RWPE2 (cell line): ENCODE measurements at regions not wholly inside any gene's neighbourhood (a gene's known extent, or its start where the extent isn't known, plus 50 kb on each side); places are given as distances from the start of the nearest gene placed in this dataset.

Source experiments
- ATAC-seq: fragments of 200-7000 bp; cut with Tn5 transposase; 3 replicates; pipeline ENCODE4 v1.9.1; 2021; ENCODE audit warnings: low read depth
- DNase-seq: peaks from one replicate; pipeline ENCODE4 v3.0.0-alpha.2; 2020; ENCODE audit warnings: low spot score
- H3K27ac ChIP-seq: fragments of 450-650 bp; 2 replicates; pipeline ENCODE4 v1.5.1; 2017; ENCODE audit warnings: mild to moderate bottlenecking; ENCODE audit not compliant: poor library complexity, severe bottlenecking
- H3K27me3 ChIP-seq: fragments of 250-450 bp; sonication (Bioruptor Pico); 2 replicates; pipeline ENCODE4 v1.5.1; 2021; ENCODE audit warnings: mild to moderate bottlenecking, moderate library complexity; ENCODE audit not compliant: insufficient read depth, poor library complexity, severe bottlenecking
- H3K36me3 ChIP-seq: fragments of 250-450 bp; sonication (Bioruptor Pico); 2 replicates; pipeline ENCODE4 v1.5.1; 2020; ENCODE audit warnings: low read depth, mild to moderate bottlenecking, moderate library complexity
- H3K4me1 ChIP-seq: fragments of 250-450 bp; sonication (Bioruptor Pico); 2 replicates; pipeline ENCODE4 v1.5.1; 2021; ENCODE audit warnings: mild to moderate bottlenecking, moderate library complexity; ENCODE audit not compliant: insufficient read depth, poor library complexity, severe bottlenecking
- H3K4me3 ChIP-seq: fragments of 250-450 bp; sonication (Bioruptor Pico); 2 replicates; pipeline ENCODE4 v1.5.1; 2021; ENCODE audit warnings: mild to moderate bottlenecking, moderate library complexity; ENCODE audit not compliant: severe bottlenecking
- H3K9me3 ChIP-seq: fragments of 250-450 bp; sonication (Bioruptor Pico); 2 replicates; pipeline ENCODE4 v1.5.1; 2021; ENCODE audit warnings: mild to moderate bottlenecking, moderate library complexity; ENCODE audit not compliant: severe bottlenecking
- TF ChIP-seq, protein P1 (sequence below): fragments of 450-650 bp; IDR thresholded peaks from one replicate; pipeline ENCODE4 v1.5.1; 2017; ENCODE audit warnings: mild to moderate bottlenecking, moderate library complexity; ENCODE audit not compliant: poor library complexity, severe bottlenecking

DNA sequence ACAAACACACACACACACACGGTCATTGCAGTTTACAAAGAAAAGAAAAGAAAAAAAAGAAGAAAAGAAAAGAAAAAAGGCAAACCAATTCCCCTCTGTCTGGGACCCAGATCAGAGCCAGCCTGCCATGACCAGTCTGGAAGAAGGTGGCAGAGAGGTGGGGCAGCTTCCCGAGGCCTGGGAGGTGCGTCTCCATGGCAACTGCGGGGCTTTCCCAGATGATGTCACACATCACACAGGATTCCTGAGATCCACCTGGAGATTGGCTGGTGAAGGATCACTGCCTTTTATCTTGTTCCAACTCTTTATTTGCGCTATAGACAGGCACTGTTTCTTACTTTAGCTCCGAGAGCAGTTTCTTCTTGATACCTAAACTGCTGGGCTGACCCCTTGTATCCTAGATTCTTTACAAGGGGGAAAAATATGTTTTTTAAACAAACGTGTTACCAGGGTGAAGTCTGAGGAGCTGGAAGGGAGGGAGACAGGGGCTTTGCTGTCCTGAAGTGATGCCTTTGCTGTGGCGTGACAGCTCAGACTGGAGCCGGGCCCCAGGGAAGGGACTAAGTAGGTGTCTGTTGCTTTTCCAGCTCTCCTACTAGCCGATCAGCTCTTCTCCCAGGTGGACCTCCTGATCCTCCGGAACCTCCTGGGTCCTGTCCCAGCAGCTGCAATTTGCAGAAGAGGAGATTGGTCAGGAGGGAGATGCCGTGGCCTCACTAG, 298.5 kb downstream of the KLF6 start:
- DNase-seq (peak; percentile 94), ATAC-seq (peak; percentile 87)
- Histone ChIP-seq H3K4me3 (no peak overlapping the region), H3K4me1 (peaks cover 9% of the 10 kb centered on the region), H3K36me3 (no peaks in the 10 kb centered on the region), H3K27me3 (no peaks in the 10 kb centered on the region), H3K27ac (no peak overlapping the region), H3K9me3 (no peaks in the 10 kb centered on the region)
- TF ChIP-seq, protein P1, sequence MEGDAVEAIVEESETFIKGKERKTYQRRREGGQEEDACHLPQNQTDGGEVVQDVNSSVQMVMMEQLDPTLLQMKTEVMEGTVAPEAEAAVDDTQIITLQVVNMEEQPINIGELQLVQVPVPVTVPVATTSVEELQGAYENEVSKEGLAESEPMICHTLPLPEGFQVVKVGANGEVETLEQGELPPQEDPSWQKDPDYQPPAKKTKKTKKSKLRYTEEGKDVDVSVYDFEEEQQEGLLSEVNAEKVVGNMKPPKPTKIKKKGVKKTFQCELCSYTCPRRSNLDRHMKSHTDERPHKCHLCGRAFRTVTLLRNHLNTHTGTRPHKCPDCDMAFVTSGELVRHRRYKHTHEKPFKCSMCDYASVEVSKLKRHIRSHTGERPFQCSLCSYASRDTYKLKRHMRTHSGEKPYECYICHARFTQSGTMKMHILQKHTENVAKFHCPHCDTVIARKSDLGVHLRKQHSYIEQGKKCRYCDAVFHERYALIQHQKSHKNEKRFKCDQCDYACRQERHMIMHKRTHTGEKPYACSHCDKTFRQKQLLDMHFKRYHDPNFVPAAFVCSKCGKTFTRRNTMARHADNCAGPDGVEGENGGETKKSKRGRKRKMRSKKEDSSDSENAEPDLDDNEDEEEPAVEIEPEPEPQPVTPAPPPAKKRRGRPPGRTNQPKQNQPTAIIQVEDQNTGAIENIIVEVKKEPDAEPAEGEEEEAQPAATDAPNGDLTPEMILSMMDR, result peak; percentile 24

- Histone ChIP-seq H3K27ac (no peak overlapping the region), H3K9me3 (no peaks in the 10 kb centered on the region)
Measured at GRCh38 chr10:3485057-3485686, 299.8 kb downstream of the KLF6 start.

DNA sequence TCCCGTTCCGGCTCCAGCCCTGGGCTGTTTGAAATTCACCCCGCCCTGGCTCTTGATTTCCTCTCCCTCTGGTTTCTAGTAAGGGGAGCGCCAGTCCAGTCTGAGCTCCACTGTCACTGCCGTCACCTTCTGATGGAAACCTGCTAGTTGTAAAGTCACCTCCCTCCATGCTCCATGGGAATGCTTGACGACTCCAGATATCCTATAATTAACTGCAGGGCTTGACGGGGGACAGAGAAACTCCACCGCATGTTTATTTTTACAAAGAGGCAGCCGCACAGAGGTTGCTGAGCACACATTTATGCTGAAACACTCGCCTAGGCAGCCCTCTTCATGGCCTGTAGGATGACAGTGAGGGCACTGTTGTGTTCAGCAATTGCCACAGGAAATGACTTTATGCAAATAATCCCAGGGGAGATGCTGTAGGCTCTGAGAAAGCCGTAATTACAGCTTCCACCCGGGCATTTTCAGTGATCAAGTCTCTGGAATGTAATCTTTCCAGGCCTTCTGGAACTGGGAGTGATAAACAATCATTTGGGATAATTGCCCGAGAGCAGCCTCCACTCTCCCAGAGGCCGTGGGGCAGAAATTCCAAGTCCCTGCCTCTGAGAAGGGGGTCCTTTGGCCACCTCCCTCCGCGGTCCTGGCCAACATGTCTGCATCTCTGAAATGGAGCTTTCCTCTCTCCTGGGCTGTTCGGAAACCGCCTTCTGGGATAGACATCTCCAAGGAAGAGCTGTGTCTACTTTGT, 300.5 kb downstream of the KLF6 start:
- ATAC-seq, result no peak
- Histone ChIP-seq H3K36me3 (no peaks in the 10 kb centered on the region), H3K9me3 (no peaks in the 10 kb centered on the region), H3K4me3 (no peak overlapping the region), H3K4me1 (peaks cover 9% of the 10 kb centered on the region), H3K27me3 (no peaks in the 10 kb centered on the region), H3K27ac (no peak overlapping the region)
- DNase-seq, result no peak
- TF ChIP-seq, protein P1, result no peak

More at GRCh38 chr10:3485057-3485686, 299.8 kb downstream of the KLF6 start:
- Histone ChIP-seq H3K4me1 (peaks cover 9% of the 10 kb centered on the region), H3K4me3 (no peak overlapping the region), H3K27me3 (no peaks in the 10 kb centered on the region), H3K36me3 (no peaks in the 10 kb centered on the region)
- DNase-seq, result no peak
- ATAC-seq, result no peak
- TF ChIP-seq, protein P1, result no peak

DNA sequence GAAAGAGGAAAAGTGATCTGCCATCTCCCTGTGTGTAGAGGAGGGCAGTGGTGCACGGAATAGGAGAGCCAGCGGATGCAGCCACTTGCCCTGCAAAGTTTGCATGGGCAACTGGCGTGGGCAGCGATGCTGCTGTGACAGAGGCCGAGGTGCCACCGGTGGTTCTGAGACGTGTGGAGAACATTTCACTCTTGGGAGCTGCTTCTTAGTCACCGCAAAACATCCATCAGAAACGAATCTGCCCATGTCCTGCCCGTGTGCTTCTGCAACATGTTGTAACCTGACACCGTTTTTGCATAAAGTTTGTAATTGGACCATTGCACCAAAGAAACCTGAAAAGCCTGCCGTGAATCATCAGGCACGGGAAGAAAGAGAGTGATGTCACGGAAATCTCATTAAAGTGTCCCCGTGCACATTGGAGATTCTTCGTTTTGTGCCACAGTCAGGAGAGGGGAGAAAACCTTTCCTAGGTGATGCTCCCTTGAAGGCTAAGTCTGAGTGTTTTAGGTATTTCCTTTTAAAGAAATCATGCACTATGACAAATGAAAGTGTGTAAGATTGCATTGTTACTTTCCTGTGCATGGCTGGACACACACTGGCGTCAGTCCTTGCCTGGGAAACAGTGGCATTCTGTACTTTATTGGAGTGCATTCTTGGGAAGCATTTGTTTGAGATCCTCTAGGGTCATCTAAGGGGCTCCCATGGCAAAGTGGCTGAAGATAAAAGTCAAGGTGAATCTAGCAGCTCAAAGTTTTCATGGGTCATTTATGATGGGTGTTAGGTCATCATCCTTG, 302.6 kb downstream of the KLF6 start:
- ATAC-seq (peak; percentile 84), DNase-seq (peak; percentile 67)
- H3K9me3 ChIP-seq, result no peaks in the 10 kb centered on the region
- no peak overlapping the region for H3K4me3 ChIP-seq
- TF ChIP-seq, protein P1, result no peak
- no peaks in the 10 kb centered on the region for H3K27me3 ChIP-seq
- H3K36me3 ChIP-seq, result no peaks in the 10 kb centered on the region
- H3K4me1 ChIP-seq, result peaks cover 15% of the 10 kb centered on the region
- H3K27ac ChIP-seq, result peak overlapping the region; percentile 5
